Calu3 (cell line): ENCODE measurements at regions not wholly inside any gene's neighbourhood (a gene's known extent, or its start where the extent isn't known, plus 50 kb on each side); places are given as distances from the start of the nearest gene placed in this dataset.

Experiments used
- BruUV-seq: library from RNA; stranded (reverse); fragments of 400-500 nt; replicated peaks from 2 replicates; lab custom pipeline; 2021; lab: Mats Ljungman, UMichigan
- CTCF ChIA-PET: fragments of 300-600 bp; sonication (Branson Sonifier 250); formaldehyde crosslinking; loops from one replicate; lab custom pipeline; 2022; ENCODE audit warnings: antibody characterized with exemption; lab: Charles Lee
- DNase-seq: peaks from one replicate; pipeline ENCODE4 v3.0.0; 2022
- H3K27ac Mint-ChIP-seq: one replicate; pipeline ENCODE4 v1.8.0; 2022; ENCODE audit warnings: mixed read lengths; ENCODE audit not compliant: unreplicated experiment
- H3K27me3 Mint-ChIP-seq: one replicate; pipeline ENCODE4 v1.8.0; 2022; ENCODE audit warnings: mixed read lengths; ENCODE audit not compliant: unreplicated experiment
- H3K36me3 Mint-ChIP-seq: one replicate; pipeline ENCODE4 v1.8.0; 2022; ENCODE audit warnings: mild to moderate bottlenecking, moderate library complexity, mixed read lengths; ENCODE audit not compliant: insufficient read depth, unreplicated experiment
- H3K4me1 Mint-ChIP-seq: one replicate; pipeline ENCODE4 v1.8.0; 2022; ENCODE audit warnings: mild to moderate bottlenecking, low read depth, mixed read lengths; ENCODE audit not compliant: unreplicated experiment
- H3K4me3 Mint-ChIP-seq: one replicate; pipeline ENCODE4 v1.8.0; 2022; ENCODE audit warnings: mild to moderate bottlenecking, low read depth, moderate library complexity, mixed read lengths; ENCODE audit not compliant: unreplicated experiment
- H3K9me3 Mint-ChIP-seq: one replicate; pipeline ENCODE4 v1.8.0; 2022; ENCODE audit warnings: low read depth, mixed read lengths; ENCODE audit not compliant: unreplicated experiment
- CTCF ChIP-seq: fragments of 200-600 bp; IDR thresholded peaks from one replicate; pipeline ENCODE4 v1.8.0; 2022; ENCODE audit warnings: antibody characterized with exemption; ENCODE audit not compliant: unreplicated experiment
- intact Hi-C: fragments of 100-400 bp; cut with micrococcal nuclease; formaldehyde crosslinking; loops from one replicate; pipeline ENCODE4 v1.10.0; 2022; ENCODE audit not compliant: unreplicated experiment

DNA sequence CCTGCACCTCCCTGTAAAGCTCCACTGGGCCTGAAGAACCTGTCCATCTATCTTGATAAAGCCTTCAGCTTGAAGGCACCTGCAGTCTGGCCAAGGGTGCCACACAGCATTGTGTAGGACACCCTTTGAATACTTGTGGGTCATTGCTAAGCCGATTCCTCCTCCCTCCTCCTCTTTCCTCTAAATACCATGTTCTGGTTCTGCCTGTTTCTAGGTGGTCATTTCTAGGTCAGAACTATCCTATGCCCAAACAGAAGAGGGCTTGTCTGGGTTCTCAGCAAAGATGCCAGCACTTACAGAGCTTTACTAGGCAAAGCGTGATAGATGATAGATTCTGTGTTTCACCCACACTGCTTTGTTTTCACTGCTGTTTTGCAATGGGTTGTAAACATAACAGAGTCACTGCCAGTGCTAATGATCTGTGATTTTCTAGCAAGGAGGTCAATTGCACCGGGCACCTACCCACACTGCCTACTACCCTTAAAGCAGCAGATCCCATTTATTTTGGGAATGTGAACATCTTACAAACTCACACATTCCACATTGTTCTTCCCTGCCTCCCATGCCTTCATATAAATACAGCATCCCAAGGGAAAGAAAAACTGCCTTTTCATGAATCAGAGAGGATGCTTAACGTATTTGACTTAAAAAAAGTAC, 279.1 kb upstream of the PITRM1 start:
- BruUV-seq, result no TSS peak
- no peak for TF ChIP-seq CTCF
- Mint-ChIP-seq H3K4me1 (no peaks in the 10 kb centered on the region), H3K27ac (no peak overlapping the region), H3K9me3 (no peaks in the 10 kb centered on the region), H3K4me3 (no peak overlapping the region), H3K27me3 (no peaks in the 10 kb centered on the region), H3K36me3 (no peaks in the 10 kb centered on the region)
- CTCF ChIA-PET, result no interaction called here
- no peak for DNase-seq
- intact Hi-C loops, result no loop called here

- Mint-ChIP-seq H3K27me3 (peaks cover 25% of the 10 kb centered on the region), H3K4me3 (no peak overlapping the region), H3K27ac (no peak overlapping the region), H3K9me3 (no peaks in the 10 kb centered on the region), H3K4me1 (no peaks in the 10 kb centered on the region), H3K36me3 (no peaks in the 10 kb centered on the region)
- CTCF ChIA-PET, result no interaction called here
- TF ChIP-seq CTCF, result no peak
- intact Hi-C loops, result no loop called here
- no peak for DNase-seq
- no TSS peak for BruUV-seq
Measured at GRCh38 chr10:3446221-3446620, 273.6 kb upstream of the PITRM1 start.

- intact Hi-C loops, result no loop called here
- CTCF ChIA-PET, result no interaction called here
- peaks cover 25% of the 10 kb centered on the region for H3K27me3 Mint-ChIP-seq
- no peaks in the 10 kb centered on the region for H3K36me3 Mint-ChIP-seq
- no peak overlapping the region for H3K27ac Mint-ChIP-seq
- no TSS peak for BruUV-seq
- no peak overlapping the region for H3K4me3 Mint-ChIP-seq
- H3K9me3 Mint-ChIP-seq, result no peaks in the 10 kb centered on the region
- no peak for DNase-seq
- no peak for TF ChIP-seq CTCF
- H3K4me1 Mint-ChIP-seq, result no peaks in the 10 kb centered on the region
Measured at GRCh38 chr10:3445648-3446047, 273.1 kb upstream of the PITRM1 start.

DNA sequence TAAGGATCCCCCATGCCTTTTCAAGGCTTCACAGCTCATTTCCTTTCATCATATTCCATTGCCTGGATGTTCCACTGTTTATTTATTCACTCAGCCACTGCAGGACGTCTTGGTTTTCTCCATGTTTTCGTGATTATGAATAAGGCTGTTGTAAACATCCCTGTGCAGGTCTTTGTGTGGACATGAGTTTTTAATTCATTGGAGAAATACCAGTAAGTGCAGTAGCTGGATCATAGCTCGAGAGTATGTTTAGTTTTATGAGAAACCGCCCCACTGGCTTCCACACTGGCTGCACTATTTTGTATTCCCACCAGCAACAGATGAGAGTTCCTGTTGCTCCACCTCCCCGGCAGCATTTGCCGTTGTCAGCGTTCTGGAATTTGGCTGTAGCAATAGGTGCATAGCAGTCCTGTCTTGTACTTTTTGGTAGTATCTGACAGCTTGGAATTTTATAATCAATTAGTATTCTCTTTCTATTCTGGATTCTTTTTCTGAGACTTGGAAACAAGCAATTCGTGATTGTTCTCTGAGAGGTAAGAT, 269.9 kb upstream of the PITRM1 start:
- BruUV-seq, result no TSS peak
- TF ChIP-seq CTCF, result no peak
- Mint-ChIP-seq H3K9me3 (no peaks in the 10 kb centered on the region), H3K36me3 (no peaks in the 10 kb centered on the region), H3K27me3 (peaks cover 25% of the 10 kb centered on the region), H3K4me1 (no peaks in the 10 kb centered on the region), H3K27ac (no peak overlapping the region), H3K4me3 (no peak overlapping the region)
- intact Hi-C loops, result no loop called here
- CTCF ChIA-PET, result no interaction called here
- no peak for DNase-seq
